ENCODE measurements at regions not wholly inside any gene's neighbourhood (a gene's known extent, or its start where the extent isn't known, plus 50 kb on each side); places are given as distances from the start of the nearest gene placed in this dataset.
"Not testable (repeated sequence)": the region's sequence is repeated elsewhere in the genome, so short reads cannot be mapped to it uniquely, and the experiment has no call there.

DNA sequence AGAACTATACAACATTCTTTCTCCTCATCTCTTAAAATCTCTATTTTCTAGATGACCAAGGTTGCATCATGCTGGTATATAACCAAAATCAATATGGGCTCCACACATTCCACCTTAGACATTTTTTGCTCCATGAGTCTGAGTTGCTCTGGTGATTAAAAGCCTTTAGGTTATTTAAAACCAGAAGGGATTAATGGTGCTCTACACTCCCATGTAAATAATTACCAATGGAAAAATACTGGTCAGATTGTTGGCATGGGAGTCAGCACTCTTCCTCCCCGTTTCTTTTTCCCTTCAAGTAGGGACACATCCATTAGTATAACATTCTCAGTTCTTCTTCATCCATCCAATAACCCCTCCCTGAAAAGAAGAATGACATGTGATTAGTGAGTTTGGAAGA lies 747.7 kb downstream of the PCDH17 start:
- no peak for DNase-seq

DNA sequence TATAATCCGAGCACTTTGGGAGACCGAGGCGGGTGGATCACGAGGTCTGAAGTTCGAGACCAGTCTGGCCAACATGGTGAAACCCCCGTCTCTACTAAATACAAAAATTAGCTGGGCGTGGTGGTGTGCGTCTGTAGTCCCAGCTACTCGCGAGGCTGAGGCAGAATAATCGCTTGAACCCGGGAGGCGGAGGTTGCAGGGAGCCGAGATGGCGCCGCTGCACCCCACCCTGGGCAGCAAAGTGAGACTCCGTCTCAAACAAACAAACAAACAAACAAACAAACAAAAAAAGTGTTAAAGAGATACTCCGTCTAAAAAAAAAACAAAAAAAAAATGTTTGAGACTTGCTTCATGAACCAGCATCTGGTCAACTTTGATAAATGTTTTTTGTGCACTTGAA lies 753.8 kb downstream of the PCDH17 start:
- DNase-seq = not testable (repeated sequence)

DNA sequence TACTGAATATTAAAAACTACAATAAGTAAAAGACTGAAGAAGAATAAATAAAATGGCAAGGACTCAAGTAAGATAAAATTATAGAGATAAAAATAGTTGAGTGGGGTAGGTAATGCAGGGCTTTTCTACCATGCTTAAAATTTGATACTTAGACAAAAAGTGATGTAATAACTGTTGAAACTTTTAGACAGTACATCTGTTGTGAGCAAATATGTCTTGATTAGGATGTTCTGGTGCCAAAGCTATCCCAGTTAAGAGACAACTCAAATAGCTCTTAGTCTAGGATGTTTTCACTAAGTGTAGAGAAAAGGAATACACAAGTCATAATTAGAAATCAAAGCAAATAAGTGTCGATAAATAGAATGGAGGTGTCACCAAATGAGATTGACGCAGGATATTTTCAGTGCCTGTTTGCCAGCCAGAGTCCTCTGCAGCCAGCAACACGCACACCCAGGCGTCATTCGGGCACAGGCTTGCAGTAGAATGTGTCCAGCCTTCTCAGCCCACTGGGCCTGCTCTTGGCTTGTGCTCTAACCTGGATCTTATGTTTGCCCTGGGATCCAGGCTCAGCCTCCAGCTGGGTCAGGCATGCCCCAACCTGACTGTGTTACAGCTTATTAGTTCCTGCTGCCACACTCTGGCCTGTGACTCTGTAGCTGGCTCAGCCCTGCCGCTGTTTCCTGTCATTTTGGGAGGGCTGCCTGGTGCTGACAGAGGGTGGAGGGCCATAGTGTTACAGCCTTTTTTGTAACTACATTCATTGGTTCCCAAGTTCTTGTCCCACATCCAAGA lies 766.2 kb downstream of the PCDH17 start:
- DNase-seq = no peak

DNA sequence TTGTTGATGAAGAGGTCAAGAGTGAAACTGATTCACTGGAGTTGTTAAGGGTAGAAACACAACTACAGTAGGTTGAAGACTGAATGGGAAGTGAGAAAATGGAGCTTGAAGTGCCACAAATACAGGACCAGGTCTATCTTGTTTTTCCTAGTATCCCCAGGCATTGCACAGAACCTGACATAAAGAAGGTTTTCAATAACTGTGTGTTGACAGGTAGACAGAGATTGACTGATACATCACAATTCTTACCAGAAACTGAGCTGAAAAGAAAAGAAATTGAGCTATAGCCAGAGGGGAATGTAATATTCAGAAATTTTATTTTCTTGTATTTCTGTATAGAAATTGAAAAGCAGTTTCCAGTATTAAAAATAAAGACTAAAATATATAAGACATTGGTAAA lies 767.7 kb downstream of the PCDH17 start:
- DNase-seq = no peak

DNA sequence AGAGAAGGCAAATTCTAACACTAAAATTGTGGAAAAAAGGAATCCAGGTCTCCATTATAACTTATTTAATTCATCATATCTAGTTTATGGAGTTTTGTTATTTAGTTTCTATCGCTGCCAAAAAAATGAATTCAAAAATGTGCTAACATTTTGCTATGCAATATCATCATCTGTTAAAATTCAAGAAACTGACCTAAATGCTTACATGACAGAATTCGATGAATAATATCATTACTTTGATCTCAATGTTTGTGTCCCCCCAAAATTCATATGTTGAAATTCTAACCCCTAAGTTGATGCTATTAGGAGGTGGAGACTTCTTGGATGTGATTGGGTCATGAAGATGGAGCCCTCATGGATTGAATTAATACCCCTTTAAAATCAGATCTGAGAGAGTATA lies 775.0 kb downstream of the PCDH17 start:
- no peak for DNase-seq

DNA sequence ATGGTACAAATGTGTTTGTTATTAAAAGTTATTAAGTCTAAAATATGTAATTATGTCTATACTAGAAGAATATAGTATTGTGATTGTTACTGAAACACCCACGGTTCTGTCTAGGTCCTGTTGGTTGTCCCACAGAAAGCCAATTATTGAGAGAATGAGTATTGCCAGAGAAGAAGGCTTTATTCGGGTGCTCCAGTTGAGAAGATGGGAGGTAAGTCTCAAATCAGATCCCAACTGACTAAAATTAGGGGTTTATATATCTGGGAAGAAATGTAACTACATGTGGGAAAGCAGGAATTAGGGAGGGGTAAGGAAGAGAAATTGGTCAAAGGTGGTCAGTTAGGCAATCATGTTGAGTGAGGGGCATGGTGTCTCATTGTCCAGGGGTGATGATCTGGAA lies 798.4 kb downstream of the PCDH17 start:
- DNase-seq = no peak

DNA sequence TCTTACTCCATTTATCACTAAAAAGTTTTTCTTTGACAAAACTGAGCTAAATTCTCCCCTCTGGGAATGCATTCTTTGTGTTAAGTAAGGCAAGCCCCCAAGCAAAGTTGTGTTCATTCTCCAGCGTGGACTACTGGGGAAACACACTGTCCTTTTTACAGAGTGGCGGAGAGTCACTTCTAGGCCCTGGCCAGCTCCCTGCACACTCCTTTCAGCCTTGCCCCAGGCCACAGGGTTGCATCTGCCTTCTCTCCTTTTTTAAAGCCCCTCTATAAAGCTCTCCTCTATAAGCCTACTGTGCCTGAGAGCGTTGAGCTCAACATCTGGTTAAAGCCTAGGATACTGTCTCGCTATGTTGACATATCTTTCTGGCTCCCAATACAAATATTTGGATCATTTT lies 803.4 kb downstream of the PCDH17 start:
- no peak for DNase-seq

DNA sequence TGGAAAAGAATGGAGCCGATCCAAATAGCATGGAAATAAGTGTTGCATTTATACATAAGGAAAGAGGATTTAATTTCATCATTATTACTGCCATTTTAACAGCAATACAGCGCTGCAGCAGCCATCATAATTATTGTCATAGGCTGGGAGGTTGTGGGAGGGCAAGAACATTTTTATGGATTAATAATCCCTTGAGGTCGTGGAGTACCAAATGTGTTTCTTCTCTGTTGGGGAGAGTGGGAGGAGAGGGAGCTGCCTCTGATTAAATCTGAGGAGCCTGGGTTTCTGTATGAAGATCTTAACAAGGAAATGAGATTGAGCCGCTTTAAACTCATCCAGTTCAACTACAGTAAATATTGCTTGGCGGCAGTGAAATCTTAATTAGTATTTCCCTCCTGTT lies 805.9 kb downstream of the PCDH17 start:
- DNase-seq = no peak

DNA sequence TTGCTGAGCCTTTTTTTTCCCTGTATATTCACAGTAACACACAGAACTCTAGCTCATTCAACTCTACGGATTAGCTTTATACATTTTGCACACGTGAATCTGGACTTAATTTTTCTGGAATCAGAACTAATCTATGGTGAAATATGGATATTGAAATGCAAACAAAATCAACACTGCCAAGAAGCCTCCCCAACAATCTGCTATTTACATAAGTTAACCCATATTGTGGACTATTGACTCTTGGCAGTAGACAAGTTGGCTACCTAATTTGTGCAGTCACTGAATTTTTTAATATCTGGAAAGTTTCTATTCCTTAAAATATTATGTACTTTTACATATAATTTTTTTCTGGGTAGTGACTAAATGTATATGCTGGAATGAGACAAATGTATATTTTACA lies 815.4 kb downstream of the PCDH17 start:
- DNase-seq = no peak

DNA sequence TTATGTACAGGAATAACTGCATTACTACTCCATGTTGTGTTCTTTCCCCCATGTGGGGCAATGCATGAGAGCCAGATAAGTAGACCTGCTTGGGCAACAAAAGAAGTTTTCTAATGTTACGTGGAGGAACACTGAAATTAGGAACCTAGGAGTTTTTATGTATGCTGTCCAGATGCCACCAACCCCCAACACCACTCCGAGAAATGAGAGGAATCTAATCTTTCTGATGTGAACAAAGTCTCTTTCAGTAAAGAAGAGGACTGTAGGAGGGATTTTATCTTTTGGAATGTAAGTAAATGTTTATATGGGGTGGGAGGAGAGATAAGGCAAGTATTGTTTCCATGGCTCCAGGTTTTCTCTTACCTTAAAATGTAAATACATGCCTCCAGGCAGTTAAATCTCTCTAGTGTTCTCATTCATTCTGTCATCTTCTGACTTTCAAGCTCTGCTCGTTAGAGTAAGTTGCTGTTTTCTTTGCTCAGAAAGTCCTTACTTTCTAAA lies 820.6 kb downstream of the PCDH17 start:
- DNase-seq = no peak

DNA sequence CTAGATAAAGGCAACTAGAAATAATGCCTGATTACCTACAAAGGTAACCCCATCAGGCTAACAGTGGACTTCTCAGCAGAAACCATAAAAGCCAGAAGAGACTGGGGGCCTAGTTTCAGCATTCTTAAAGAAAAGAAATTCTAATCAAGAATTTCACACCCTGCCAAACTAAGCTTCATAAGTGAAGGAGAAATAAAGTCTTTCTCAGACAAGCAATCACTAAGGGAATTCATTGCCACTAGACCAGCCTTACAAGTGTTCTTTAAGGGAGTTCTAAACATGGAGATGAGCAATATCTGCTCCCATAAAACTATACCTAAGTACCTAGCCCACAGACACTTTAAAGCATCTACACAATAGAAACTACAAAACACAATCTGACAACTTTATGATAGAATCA lies 823.5 kb downstream of the PCDH17 start:
- no peak for DNase-seq

DNA sequence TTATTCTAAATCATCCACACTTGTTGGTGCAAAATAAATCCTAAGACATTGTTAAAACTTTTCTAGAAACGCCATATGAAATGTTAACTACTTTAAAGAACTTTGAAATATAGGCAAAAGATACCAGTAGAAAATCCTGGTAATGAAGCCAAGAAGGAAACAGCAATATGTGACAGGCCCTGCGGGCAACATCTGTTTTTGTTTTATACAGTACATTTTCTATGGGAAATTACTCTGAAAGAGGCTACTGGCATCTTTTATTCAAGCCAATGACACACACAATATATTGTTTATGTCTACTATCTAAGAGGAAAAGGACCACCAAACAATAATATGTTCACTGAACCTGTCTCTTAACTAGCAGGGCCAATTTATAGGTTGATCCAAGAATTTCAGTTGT lies 829.7 kb downstream of the PCDH17 start:
- DNase-seq = no peak

DNA sequence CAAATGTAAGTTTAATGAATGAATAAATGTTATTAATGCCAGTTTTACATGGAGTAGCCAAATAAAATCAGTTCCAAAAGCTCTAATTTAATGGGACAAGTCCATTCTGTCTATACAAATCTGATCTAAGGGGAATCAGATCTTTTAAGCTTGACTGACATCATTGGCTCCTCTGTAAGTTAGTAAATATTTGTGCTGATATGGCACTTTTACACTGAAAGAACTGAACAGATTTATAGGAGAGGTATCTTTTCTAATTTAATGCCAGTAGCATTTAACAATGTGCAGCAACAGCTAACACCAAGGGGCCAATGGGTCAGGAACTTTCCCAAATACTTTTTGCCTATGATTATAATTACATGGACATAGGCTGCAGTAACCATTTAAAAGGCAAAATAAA lies 832.3 kb downstream of the PCDH17 start:
- no peak for DNase-seq

DNA sequence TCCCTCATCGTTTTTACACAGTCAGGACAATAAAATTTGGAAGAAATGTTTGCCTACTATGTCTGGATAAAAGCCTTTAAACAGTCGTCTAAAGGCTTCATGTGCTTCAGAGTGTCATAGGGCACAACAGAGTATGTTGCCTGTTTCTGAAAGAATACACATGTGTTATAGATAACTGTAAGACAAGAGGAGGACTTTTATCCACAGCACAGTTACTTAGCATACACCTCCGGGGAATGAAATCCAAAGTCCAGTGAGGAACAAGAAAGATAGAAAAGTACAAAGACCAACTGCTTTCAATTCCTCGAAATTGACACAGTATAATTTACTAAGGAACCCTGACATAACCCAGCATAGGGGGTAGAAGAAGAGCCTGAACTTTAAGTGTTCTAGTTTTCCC lies 835.6 kb downstream of the PCDH17 start:
- no peak for DNase-seq

DNA sequence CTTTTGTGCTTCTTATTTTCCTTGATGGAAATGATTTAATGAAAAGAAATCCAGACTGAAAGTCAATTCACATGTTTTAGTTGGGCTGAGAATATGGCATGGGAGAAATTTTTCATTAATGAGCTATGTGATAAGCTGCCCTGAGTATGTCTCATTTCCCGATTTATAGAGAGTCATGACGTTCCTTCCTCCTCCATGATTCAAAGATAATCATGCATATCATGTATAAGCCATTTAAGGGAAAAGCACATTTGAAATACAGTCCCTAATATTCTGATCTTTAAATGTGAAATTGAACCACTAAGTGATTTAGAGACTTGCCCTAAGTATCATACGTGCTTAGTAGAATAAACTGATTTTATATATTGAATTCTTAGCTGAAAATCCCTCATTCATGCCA lies 840.9 kb downstream of the PCDH17 start:
- no peak for DNase-seq

DNA sequence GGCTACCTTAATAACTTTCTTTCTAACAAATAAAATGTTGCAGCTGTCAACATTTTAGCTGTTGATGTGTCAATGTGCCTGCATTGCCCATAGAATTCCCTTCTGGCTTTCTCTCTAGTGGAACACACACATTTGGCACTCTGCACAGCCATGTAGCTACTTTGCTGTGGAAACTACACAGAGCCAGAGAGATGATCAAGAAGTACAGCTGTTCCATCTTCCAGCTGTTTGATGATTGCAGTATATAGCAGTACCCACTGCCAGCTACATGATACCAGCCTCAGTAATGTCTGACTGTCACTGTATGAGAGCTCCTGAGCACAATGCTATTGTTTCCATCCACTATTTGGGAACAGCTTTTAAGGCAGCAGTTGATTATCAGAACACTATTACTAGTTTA lies 843.0 kb downstream of the PCDH17 start:
- no peak for DNase-seq

DNA sequence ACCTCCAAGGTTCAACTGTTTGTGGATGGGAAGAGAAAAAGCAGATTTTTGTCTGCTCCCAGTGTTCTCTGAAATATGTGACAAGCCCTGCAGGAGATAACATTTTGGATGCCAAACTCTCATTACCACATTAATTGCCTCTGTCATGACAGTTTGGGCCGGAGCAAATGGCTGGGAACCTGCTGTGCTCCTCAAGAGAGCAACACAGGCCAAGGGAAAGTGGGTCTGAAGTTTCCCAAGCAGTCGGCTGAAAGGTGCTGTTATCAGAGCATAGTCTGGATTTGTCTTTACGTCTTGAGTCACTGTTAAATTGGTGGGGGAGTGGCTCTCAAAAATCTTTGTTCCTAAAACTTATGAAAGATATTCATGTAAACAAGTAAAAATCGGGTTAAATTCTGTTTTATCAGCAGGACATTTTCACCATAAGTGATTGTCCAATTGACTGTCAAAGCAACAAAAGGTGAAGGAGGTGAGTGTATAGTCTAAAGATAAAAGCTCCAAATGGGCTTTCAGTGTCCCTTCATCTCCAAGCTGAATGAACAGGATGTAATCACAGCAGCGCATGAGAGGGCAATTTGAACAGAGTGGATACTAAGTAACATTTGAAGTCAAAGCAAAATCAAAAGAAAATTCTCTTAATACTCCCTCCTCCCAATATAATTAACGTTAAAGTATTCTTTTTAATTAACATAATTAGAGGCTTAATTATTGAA lies 844.8 kb downstream of the PCDH17 start:
- no peak for DNase-seq

DNA sequence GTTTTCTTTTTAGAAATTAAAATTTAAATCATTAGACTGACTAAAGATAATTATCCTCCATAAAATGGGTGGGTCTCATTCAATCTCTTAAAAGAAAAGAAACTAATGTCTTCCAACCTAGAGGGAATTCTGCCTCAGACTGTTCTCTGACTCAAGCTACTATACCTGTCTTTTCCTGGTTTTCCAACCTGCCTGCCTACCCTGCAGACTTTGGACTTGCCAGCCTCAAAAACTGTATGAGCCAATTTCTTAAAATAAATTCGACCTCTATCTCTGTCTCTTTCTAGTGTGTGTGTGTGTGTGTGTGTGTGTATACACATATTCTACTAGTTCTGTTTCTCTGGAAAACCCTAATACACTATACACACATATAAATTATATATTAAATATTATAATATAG lies 847.3 kb downstream of the PCDH17 start:
- no peak for DNase-seq

DNA sequence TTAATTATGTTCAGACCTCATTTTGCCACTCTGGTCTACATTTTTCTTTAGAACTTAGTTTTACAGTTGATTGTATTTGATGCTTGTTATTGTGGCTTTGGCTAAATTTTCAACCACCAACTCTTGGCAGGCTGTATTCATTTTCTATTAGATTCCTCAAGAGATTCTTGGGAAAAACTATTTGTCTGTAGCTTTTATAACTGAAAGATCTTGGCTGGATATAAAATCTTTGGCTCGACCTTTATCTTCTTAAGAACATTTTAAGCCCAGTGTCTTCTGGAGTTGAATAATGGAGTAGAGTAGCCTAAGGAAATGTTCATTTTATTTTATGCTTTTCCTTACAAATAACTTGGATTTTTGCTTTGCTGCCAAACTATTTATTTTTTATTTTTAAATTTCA lies 848.5 kb downstream of the PCDH17 start:
- no peak for DNase-seq

DNA sequence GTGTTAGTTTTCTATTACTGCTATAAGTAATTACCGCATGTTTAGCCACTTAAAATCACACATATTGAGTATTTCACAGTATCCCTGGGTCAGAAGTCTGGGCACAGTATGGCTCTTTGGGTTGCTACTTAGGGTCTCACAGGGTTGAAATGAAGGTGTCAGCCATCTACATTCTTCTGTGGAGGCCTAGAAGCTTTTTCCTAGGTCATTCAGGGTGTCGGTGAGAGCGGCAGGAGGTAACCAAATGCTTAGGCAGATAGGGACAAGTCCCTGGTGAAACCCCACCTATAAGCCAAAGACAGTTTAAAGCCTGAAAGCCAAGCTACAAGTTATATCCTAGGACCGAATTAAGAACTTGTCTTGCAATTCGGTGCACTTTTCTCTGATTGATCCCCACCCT lies 856.7 kb downstream of the PCDH17 start:
- no peak for DNase-seq

DNA sequence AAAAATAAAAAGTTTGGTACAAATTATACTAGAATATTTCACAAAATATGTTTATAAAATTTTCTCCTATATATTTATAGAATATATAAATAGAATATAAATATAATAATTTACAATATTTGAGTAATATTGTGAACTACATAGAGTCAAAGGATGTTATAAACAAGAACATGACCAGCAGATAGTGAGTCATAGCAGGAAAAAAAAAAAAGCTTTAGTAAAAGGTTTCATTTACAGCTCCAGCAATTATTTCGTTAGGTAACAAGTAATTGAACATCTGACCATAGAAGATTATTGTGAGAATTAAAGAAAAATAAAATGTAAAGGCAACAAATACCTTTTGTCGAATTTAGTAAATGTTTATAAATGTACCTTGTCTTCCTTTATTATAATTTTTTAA lies 864.1 kb downstream of the PCDH17 start:
- no peak for DNase-seq

DNA sequence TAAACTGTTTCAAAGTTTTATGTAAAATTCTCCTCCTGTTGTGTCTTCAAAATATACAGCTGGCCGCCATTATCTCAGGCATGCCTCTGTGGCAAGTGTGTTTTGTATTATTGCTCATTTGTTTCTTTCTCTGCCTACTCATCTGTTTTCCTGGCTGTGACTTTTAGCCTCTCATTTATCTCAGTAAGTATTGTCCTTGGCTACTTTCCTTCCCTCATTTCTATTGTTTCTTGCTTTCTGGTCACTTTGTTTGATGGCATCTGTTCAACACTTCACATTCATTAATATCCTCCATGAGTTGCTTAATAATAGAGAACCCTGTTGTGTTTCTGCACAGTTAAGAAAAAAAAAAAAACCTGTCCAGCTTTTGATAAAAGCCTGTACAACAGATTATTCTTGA lies 869.4 kb downstream of the PCDH17 start:
- no peak for DNase-seq

DNA sequence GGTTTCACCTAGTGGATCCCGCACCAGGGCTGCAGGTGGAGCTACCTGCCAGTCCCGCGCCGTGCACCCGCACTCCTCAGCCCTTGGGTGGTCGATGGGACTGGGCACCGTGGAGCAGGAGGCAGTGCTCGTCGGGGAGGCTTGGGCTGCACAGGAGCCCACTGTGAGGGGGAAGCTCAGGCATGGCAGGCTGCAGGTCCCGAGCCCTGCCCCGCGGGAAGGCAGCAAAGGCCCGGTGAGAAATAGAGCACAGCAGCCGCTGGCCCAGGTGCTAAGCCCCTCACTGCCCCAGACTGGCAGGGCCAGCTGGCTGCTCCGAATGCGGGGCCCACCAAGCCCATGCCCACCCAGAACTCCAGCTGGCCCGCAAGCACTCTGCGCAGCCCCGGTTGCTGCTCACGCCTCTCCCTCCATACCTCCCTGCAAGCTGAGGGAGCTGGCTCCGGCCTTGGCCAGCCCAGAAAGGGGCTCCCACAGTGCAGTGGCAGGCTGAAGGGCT lies 872.7 kb downstream of the PCDH17 start:
- DNase-seq = not testable (repeated sequence)

DNA sequence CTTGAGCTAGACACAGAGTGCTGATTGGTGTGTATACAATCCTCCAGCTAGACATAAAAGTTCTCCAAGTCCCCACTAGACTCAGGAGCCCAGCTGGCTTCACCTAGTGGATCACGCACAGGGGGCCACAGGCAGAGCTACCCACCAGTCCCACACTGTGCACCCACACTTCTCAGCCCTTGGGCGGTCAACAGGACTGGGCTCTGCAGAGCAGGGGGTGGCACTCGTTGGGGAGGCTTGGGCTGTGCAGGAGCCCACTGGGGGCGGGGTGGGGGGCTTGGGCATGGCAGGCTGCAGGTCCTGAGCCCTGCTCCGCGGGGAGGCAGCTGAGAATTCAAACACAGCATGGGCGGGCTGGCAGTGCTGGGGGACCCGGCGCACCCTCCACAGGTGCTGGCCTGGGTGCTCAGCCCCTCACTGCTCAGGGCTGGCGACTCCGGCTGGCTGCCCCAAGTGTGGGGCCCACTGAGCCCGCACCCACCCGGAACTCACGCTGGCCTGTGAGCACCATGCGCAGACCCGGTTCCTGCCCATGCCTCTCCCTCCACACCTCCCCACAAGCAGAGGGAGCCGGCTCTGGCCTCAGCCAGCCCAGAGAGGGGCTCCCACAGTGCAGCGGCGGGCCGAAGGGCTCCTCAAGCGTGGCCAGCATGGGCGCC lies 873.8 kb downstream of the PCDH17 start:
- not testable (repeated sequence) for DNase-seq

Data from NCI-H526 treated with DMSO at 0.1 percent for 48 hours (cell line).